Neuron (in vitro differentiated cells): ENCODE measurements at regions not wholly inside any gene's neighbourhood (a gene's known extent, or its start where the extent isn't known, plus 50 kb on each side); places are given as distances from the start of the nearest gene placed in this dataset.

Source experiments
- H2AFZ ChIP-seq: one replicate; pipeline ENCODE4 v1.6.1; 2013; ENCODE audit warnings: low read depth, mild to moderate bottlenecking, inconsistent platforms, low read length, moderate library complexity
- H3K27me3 ChIP-seq: one replicate; pipeline ENCODE4 v1.6.1; 2013; ENCODE audit warnings: low read length; ENCODE audit not compliant: insufficient read depth
- H3K36me3 ChIP-seq: one replicate; pipeline ENCODE4 v1.6.1; 2013; ENCODE audit warnings: low read length; ENCODE audit not compliant: insufficient read depth
- H3K4me1 ChIP-seq: one replicate; pipeline ENCODE4 v1.6.1; 2013; ENCODE audit warnings: low read length; ENCODE audit not compliant: insufficient read depth
- H3K4me3 ChIP-seq: 2 replicates; pipeline ENCODE4 v1.5.1; 2013; ENCODE audit warnings: mild to moderate bottlenecking, low read length, moderate library complexity
- H3K9me3 ChIP-seq: one replicate; pipeline ENCODE4 v1.6.1; 2013; ENCODE audit warnings: low read length

- H3K27me3 ChIP-seq = no peaks in the 10 kb centered on the region
- no peaks in the 10 kb centered on the region for H3K36me3 ChIP-seq
- no peak overlapping the region for H3K4me3 ChIP-seq
Measured at GRCh38 chr13:79663977-79664636, 183.2 kb downstream of the NDFIP2 start.

GRCh38 chr13:79663435-79663834 lies 182.5 kb downstream of the NDFIP2 start:
- Histone ChIP-seq H3K9me3 (no peaks in the 10 kb centered on the region), H3K4me3 (no peak overlapping the region), H3K27me3 (no peaks in the 10 kb centered on the region), H2AFZ (no peak overlapping the region), H3K36me3 (no peaks in the 10 kb centered on the region), H3K4me1 (peaks cover 21% of the 10 kb centered on the region)

More at GRCh38 chr13:79663977-79664636, 183.2 kb downstream of the NDFIP2 start:
- H2AFZ ChIP-seq = no peak overlapping the region
- H3K9me3 ChIP-seq = no peaks in the 10 kb centered on the region
- peaks cover 20% of the 10 kb centered on the region for H3K4me1 ChIP-seq

GRCh38 chr13:79662882-79663281 lies 181.9 kb downstream of the NDFIP2 start:
- Histone ChIP-seq H3K36me3 (no peaks in the 10 kb centered on the region), H3K27me3 (no peaks in the 10 kb centered on the region), H3K4me3 (no peak overlapping the region), H3K4me1 (peaks cover 17% of the 10 kb centered on the region), H2AFZ (no peak overlapping the region), H3K9me3 (no peaks in the 10 kb centered on the region)

GRCh38 chr13:79660361-79660760 lies 179.4 kb downstream of the NDFIP2 start:
- H3K27me3 ChIP-seq = no peaks in the 10 kb centered on the region
- no peak overlapping the region for H3K4me3 ChIP-seq
- no peaks in the 10 kb centered on the region for H3K36me3 ChIP-seq
- H3K4me1 ChIP-seq = peaks cover 23% of the 10 kb centered on the region
- no peaks in the 10 kb centered on the region for H3K9me3 ChIP-seq
- no peak overlapping the region for H2AFZ ChIP-seq

GRCh38 chr13:79659121-79659521 lies 178.2 kb downstream of the NDFIP2 start:
- H2AFZ ChIP-seq = peak overlapping the region; percentile 42
- H3K36me3 ChIP-seq = no peaks in the 10 kb centered on the region
- peak overlapping the region; percentile 17 for H3K4me3 ChIP-seq
- peaks cover 33% of the 10 kb centered on the region for H3K4me1 ChIP-seq
- no peaks in the 10 kb centered on the region for H3K27me3 ChIP-seq
- H3K9me3 ChIP-seq = no peaks in the 10 kb centered on the region

- Histone ChIP-seq H3K4me1 (peaks cover 33% of the 10 kb centered on the region), H3K9me3 (no peaks in the 10 kb centered on the region), H3K27me3 (no peaks in the 10 kb centered on the region), H2AFZ (peak overlapping the region; percentile 42), H3K4me3 (no peak overlapping the region), H3K36me3 (no peaks in the 10 kb centered on the region)
Measured at GRCh38 chr13:79658333-79658975, 177.5 kb downstream of the NDFIP2 start.

GRCh38 chr13:79655509-79655908 lies 174.6 kb downstream of the NDFIP2 start:
- no peaks in the 10 kb centered on the region for H3K27me3 ChIP-seq
- no peak overlapping the region for H3K4me3 ChIP-seq
- H3K36me3 ChIP-seq = no peaks in the 10 kb centered on the region
- H2AFZ ChIP-seq = no peak overlapping the region
- peaks cover 33% of the 10 kb centered on the region for H3K4me1 ChIP-seq
- no peaks in the 10 kb centered on the region for H3K9me3 ChIP-seq

GRCh38 chr13:79654520-79654919 lies 173.6 kb downstream of the NDFIP2 start:
- Histone ChIP-seq H3K4me3 (no peak overlapping the region), H3K27me3 (no peaks in the 10 kb centered on the region), H3K36me3 (no peaks in the 10 kb centered on the region), H2AFZ (no peak overlapping the region), H3K4me1 (peaks cover 33% of the 10 kb centered on the region), H3K9me3 (no peaks in the 10 kb centered on the region)

- Histone ChIP-seq H3K9me3 (no peaks in the 10 kb centered on the region), H3K36me3 (no peaks in the 10 kb centered on the region), H3K27me3 (no peaks in the 10 kb centered on the region), H2AFZ (no peak overlapping the region), H3K4me1 (peaks cover 14% of the 10 kb centered on the region), H3K4me3 (no peak overlapping the region)
Measured at GRCh38 chr13:79650688-79651087, 169.7 kb downstream of the NDFIP2 start.

GRCh38 chr13:79648191-79648590 lies 167.2 kb downstream of the NDFIP2 start:
- H3K4me3 ChIP-seq = no peak overlapping the region
- H3K4me1 ChIP-seq = no peaks in the 10 kb centered on the region
- H3K9me3 ChIP-seq = no peaks in the 10 kb centered on the region
- no peaks in the 10 kb centered on the region for H3K27me3 ChIP-seq
- H3K36me3 ChIP-seq = no peaks in the 10 kb centered on the region
- H2AFZ ChIP-seq = no peak overlapping the region

- Histone ChIP-seq H3K36me3 (no peaks in the 10 kb centered on the region), H3K4me1 (no peaks in the 10 kb centered on the region), H2AFZ (no peak overlapping the region), H3K9me3 (no peaks in the 10 kb centered on the region), H3K27me3 (no peaks in the 10 kb centered on the region), H3K4me3 (no peak overlapping the region)
Measured at GRCh38 chr13:79647533-79647932, 166.6 kb downstream of the NDFIP2 start.

- Histone ChIP-seq H3K9me3 (no peaks in the 10 kb centered on the region), H2AFZ (no peak overlapping the region), H3K27me3 (no peaks in the 10 kb centered on the region), H3K4me1 (no peaks in the 10 kb centered on the region), H3K36me3 (no peaks in the 10 kb centered on the region), H3K4me3 (no peak overlapping the region)
Measured at GRCh38 chr13:79646880-79647279, 165.9 kb downstream of the NDFIP2 start.

GRCh38 chr13:79645569-79645968 lies 164.6 kb downstream of the NDFIP2 start:
- no peak overlapping the region for H2AFZ ChIP-seq
- H3K9me3 ChIP-seq = no peaks in the 10 kb centered on the region
- no peaks in the 10 kb centered on the region for H3K27me3 ChIP-seq
- H3K4me1 ChIP-seq = no peaks in the 10 kb centered on the region
- no peaks in the 10 kb centered on the region for H3K36me3 ChIP-seq
- H3K4me3 ChIP-seq = no peak overlapping the region

- no peaks in the 10 kb centered on the region for H3K4me1 ChIP-seq
Measured at GRCh38 chr13:79642596-79642995, 161.6 kb downstream of the NDFIP2 start.

More at GRCh38 chr13:79642596-79642995, 161.6 kb downstream of the NDFIP2 start:
- no peaks in the 10 kb centered on the region for H3K27me3 ChIP-seq
- H3K4me3 ChIP-seq = no peak overlapping the region
- H3K9me3 ChIP-seq = no peaks in the 10 kb centered on the region
- H2AFZ ChIP-seq = no peak overlapping the region
- no peaks in the 10 kb centered on the region for H3K36me3 ChIP-seq
